LNCaP clone FGC (cell line): ENCODE measurements at regions not wholly inside any gene's neighbourhood (a gene's known extent, or its start where the extent isn't known, plus 50 kb on each side); places are given as distances from the start of the nearest gene placed in this dataset.

Source experiments
- DNase-seq: peaks from one replicate; pipeline ENCODE4 v3.0.0-alpha.2; 2011; ENCODE audit warnings: low read depth
- H3K4me3 ChIP-seq: 2 replicates; pipeline ENCODE4 v1.5.1; 2011; ENCODE audit warnings: mild to moderate bottlenecking, low read depth, low read length, control low read depth
- TF ChIP-seq, protein P1 (sequence below): IDR thresholded peaks from 2 replicates; pipeline ENCODE4 v1.5.1; 2012; ENCODE audit warnings: mild to moderate bottlenecking; ENCODE audit not compliant: control insufficient read depth, insufficient read depth; ENCODE audit errors: extremely low read depth

DNA sequence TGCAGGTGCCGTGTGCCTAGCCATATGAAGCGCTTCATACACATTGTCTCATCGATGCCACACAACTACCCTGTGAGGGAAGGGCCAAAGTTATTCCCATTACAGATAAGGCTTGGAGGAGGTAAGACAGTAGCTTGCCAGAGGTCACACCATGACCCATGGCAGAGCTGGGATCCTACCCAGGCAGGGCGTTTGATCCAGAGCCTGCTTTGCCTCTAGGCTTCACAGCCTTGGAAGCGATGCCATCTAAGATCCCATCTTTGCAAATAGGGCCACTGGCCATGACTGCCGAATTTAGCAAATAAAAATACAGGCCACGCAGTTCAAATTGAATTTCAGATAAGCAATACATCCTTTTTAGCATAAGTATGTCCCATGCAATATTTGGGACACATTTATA lies 358.2 kb downstream of the BCOR start:
- no peak for DNase-seq
- TF ChIP-seq, protein P1, sequence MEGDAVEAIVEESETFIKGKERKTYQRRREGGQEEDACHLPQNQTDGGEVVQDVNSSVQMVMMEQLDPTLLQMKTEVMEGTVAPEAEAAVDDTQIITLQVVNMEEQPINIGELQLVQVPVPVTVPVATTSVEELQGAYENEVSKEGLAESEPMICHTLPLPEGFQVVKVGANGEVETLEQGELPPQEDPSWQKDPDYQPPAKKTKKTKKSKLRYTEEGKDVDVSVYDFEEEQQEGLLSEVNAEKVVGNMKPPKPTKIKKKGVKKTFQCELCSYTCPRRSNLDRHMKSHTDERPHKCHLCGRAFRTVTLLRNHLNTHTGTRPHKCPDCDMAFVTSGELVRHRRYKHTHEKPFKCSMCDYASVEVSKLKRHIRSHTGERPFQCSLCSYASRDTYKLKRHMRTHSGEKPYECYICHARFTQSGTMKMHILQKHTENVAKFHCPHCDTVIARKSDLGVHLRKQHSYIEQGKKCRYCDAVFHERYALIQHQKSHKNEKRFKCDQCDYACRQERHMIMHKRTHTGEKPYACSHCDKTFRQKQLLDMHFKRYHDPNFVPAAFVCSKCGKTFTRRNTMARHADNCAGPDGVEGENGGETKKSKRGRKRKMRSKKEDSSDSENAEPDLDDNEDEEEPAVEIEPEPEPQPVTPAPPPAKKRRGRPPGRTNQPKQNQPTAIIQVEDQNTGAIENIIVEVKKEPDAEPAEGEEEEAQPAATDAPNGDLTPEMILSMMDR: no peak
- no peak overlapping the region for H3K4me3 ChIP-seq

DNA sequence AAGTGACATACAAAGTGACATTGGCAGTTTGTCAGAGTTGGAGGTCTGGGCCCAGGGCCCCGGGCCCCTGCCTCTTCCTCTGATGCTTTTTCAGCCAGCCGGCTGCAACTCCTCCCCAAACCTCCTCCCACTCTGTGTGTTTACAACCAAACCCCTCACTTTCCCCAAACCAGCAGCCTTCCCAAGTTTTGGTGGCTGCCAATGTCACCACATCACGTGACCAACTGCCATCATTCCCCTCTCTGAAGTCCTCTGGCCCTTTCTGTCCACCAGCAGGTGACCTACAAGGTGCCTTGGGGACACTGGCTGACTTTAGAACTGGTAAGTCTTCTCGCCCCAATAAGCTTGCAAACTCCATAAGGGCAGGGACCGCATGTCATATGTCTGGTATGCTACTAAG lies 357.7 kb downstream of the BCOR start:
- DNase-seq: no peak
- TF ChIP-seq, protein P1: no peak
- H3K4me3 ChIP-seq: no peak overlapping the region

DNA sequence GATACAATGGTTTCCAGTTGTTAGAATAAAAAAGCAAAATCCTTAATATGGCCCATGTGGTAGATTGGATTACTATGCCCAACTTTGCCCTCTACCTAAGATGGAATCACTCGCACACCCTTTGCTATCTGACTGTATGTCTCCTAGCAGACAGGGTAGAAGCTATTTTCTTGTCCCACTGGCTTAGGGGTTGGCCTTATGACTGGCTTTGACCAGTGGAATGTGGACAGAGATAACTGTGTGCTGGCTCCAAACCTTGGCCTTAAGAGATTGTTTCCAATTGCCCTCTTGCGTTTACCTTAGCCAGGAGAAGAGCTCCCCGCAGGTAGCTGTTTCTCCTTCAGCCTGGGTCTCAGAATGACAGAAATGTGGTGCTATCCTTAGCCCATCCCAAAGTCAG lies 355.9 kb downstream of the BCOR start:
- no peak for DNase-seq
- TF ChIP-seq, protein P1: no peak

DNA sequence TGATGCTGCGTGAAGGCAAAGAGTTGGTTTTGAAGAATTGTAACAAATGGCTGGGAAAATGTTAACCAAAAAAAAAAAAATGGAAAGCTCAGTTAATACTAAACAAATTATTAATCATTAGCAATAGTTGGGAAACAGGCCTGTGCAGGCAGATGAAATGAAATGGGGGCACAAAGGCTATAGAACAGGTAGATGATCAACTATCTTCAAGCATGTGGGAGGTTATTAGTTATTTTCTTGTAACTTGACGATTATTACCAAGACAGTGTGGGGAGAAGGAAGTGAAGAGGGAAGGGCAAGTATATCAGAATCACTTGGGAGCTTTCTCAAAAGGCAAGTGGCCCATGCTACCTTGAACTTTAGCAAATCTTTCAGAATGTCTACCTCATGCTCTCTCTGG lies 351.9 kb downstream of the BCOR start:
- no peak for DNase-seq
- H3K4me3 ChIP-seq: no peak overlapping the region
- TF ChIP-seq, protein P1: no peak

More for the DNA sequence above, 355.9 kb downstream of the BCOR start:
- no peak overlapping the region for H3K4me3 ChIP-seq

DNA sequence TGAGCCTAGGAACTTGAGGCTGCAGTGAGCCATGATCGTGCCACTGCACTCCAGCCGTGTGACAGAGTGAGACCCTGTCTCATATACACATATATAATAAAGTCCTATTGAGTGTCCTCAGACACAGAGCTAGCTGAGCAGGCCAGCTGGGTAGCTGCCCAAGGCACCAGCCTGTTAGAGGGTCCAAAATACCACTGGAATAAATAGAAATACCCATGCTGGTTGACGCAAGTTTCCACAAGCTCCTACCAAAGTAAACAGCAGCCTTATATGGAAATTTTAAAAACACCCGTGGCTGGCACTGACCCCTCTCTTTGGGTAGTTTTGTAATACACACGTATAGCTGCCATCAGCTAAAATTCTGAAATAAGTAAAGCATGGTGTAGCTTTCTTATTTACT lies 348.6 kb downstream of the BCOR start:
- DNase-seq: no peak
- H3K4me3 ChIP-seq: no peak overlapping the region
- TF ChIP-seq, protein P1: no peak

DNA sequence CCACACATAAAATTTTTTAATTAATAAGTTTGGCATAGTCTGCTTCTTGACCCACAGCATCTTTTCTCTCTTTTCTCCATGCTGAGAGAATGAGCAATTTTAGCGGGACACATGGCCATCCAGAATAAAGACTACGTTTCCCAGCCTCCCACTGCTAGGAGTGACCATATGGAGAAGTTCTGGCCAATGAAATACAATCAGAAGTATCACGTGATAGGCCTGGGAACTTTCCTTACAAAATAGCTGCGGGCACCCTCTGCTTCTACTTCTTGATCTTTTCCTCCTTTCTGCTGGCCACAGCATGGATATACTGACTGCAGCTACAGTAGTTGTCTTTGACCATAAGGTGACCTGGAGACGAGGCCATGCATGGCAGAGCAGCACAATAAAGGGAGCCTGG lies 348.0 kb downstream of the BCOR start:
- TF ChIP-seq, protein P1: no peak
- DNase-seq: no peak
- no peak overlapping the region for H3K4me3 ChIP-seq

DNA sequence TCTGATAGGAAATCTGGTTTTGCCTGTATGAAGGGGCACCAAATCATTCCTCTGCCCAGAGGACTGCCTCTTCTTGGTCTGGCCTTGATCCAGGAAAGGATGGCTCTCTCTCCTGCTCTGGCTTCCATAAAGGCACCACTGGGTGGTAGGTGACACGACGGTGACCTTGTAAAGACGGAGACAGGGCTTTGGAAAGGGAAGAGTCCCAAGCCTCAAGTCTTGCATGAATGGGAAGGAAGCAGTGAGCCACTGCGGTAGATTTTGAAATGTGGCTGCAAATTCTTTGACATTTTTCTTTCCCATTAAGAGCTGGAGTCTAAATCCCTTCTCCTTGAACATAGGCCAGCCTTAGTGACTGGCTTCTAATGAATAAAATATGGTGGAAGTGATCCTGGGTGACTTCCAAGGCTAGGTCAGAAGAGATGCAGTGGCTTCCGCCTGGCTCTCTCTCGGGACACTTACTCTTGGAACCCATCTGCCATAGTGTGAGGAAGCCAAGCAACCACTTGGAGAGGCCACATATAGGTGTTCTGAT lies 347.4 kb downstream of the BCOR start:
- H3K4me3 ChIP-seq: no peak overlapping the region
- no peak for DNase-seq
- TF ChIP-seq, protein P1: no peak
